ENCODE measurements at regions not wholly inside any gene's neighbourhood (a gene's known extent, or its start where the extent isn't known, plus 50 kb on each side); places are given as distances from the start of the nearest gene placed in this dataset.

DNA sequence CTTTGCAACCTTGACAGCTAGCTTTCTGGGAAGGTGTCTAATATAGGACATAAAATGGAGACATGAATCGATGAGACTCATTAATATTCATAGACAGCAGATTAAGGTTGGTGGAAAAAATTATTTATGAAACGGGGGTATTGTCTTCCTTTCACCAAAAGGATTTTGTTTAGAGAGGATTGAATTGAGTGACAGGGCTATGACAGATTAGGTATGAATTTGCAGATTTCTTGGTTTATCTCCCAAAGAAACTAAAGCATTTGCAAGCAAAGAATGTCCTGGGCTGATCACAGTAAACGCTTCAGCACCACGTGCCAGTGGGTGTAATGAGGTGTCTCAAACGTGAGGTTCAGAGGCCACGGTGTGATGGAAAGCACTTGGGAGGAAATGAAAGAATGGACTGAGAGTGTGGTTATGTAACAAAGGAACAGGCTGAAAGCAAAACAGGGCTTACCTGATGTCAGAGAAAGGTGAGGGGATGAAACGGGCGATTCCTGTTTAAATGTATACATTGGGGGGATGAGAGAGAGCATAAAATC is 329.2 kb upstream of the NPVF start:
- H3K27ac Mint-ChIP-seq: no peak overlapping the region
- ChIA-PET POLR2A (no interaction called here), CTCF (interaction anchor here (1.3 kb wide), 1 partner anchor 8 kb away, joined by 4 read pairs; no protein-coding TSS in a partner anchor)
- Histone ChIP-seq H3K27ac (ENCODE audit: low read depth in 1 of 2, low read length in 2 of 2) (no peak overlapping the region), H3K4me3 (ENCODE audit: low read length) (no peak overlapping the region), H3K9me3 (ENCODE audit: control insufficient read depth in 1 of 2, insufficient read depth in 1 of 2, low read length in 2 of 2) (no peaks in the 10 kb centered on the region), H3K4me1 (ENCODE audit: insufficient read depth, low read length) (no peaks in the 10 kb centered on the region), H3K36me3 (ENCODE audit: insufficient read depth, low read length) (no peaks in the 10 kb centered on the region), H3K27me3 (ENCODE audit: control insufficient read depth in 1 of 2, insufficient read depth in 2 of 2, low read length in 2 of 2) (peaks cover 0 to 2% of the 10 kb centered on the region in 2 experiments)
- TF ChIP-seq, protein P1, sequence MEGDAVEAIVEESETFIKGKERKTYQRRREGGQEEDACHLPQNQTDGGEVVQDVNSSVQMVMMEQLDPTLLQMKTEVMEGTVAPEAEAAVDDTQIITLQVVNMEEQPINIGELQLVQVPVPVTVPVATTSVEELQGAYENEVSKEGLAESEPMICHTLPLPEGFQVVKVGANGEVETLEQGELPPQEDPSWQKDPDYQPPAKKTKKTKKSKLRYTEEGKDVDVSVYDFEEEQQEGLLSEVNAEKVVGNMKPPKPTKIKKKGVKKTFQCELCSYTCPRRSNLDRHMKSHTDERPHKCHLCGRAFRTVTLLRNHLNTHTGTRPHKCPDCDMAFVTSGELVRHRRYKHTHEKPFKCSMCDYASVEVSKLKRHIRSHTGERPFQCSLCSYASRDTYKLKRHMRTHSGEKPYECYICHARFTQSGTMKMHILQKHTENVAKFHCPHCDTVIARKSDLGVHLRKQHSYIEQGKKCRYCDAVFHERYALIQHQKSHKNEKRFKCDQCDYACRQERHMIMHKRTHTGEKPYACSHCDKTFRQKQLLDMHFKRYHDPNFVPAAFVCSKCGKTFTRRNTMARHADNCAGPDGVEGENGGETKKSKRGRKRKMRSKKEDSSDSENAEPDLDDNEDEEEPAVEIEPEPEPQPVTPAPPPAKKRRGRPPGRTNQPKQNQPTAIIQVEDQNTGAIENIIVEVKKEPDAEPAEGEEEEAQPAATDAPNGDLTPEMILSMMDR (IDR thresholded peaks at IDR 0.05): no peak
- DNase-seq: peak in 1 of 14 experiments; percentile 7
- H3K36me3 Mint-ChIP-seq (ENCODE audit: low read depth): no peaks in the 10 kb centered on the region
- H3K4me1 Mint-ChIP-seq (ENCODE audit: low read depth): peaks cover 8% of the 10 kb centered on the region
- intact Hi-C loops (cut with DNase I, micrococcal nuclease): no loop called here
- no peak for ATAC-seq (ENCODE audit: poor library complexity)
- H3K27me3 Mint-ChIP-seq: peaks cover 4% of the 10 kb centered on the region
- H3K9me3 Mint-ChIP-seq: no peaks in the 10 kb centered on the region
- no peak overlapping the region for H3K4me3 Mint-ChIP-seq

DNA sequence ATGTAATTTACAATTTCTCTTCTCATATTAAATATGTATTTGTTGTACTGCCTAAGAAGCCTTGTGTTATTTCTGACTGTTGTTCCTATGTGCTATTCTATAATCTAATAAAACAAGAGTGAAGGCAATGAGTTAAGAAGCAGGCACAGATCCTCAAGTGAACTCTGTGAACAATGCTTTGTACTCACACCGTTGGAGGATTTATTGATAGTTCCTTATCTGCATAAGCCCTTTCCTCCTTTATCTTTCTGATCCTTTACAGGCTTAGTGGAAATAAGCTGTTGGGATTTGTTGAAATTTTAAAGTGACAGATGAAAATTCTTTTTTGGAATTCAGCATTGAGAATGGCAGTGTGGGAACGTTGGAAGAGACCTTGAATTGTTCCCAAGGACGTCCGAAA is 329.6 kb upstream of the NPVF start:
- Histone ChIP-seq H3K27me3 (ENCODE audit: control insufficient read depth in 1 of 2, insufficient read depth in 2 of 2, low read length in 2 of 2) (peaks cover 0 to 2% of the 10 kb centered on the region in 2 experiments), H3K36me3 (ENCODE audit: insufficient read depth, low read length) (no peaks in the 10 kb centered on the region), H3K4me1 (ENCODE audit: insufficient read depth, low read length) (no peaks in the 10 kb centered on the region), H3K27ac (ENCODE audit: low read depth in 1 of 2, low read length in 2 of 2) (no peak overlapping the region), H3K4me3 (ENCODE audit: low read length) (no peak overlapping the region), H3K9me3 (ENCODE audit: control insufficient read depth in 1 of 2, insufficient read depth in 1 of 2, low read length in 2 of 2) (no peaks in the 10 kb centered on the region)
- H3K4me1 Mint-ChIP-seq (ENCODE audit: low read depth): peaks cover 8% of the 10 kb centered on the region
- CTCF ChIA-PET: no interaction called here
- no peaks in the 10 kb centered on the region for H3K9me3 Mint-ChIP-seq
- POLR2A ChIA-PET: no interaction called here
- ATAC-seq (ENCODE audit: poor library complexity): no peak
- intact Hi-C loops (cut with DNase I, micrococcal nuclease): no loop called here
- no peaks in the 10 kb centered on the region for H3K36me3 Mint-ChIP-seq (ENCODE audit: low read depth)
- TF ChIP-seq, protein P1 (IDR thresholded peaks at IDR 0.05): no peak
- no peak overlapping the region for H3K27ac Mint-ChIP-seq
- no peak for DNase-seq
- H3K4me3 Mint-ChIP-seq: no peak overlapping the region
- no peaks in the 10 kb centered on the region for H3K27me3 Mint-ChIP-seq

DNA sequence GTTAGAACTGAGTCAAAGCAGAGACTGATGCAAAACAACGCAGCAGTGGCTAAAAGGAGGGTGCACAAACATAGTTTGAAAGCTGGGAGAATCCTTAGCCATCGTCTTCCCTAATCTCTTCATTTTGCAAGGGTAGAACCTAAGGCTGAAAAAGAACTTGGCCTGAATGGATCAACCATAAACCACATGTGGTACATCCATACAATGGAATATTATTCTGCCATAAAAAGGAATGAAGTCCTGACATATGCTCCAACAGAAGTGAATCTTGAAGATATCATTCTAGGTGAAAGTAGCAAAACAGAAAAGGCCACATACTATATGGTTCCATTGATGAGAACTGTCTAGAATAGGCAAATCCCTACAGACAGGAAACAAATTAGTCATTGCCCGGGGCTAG is 330.3 kb upstream of the NPVF start:
- TF ChIP-seq, protein P1 (IDR thresholded peaks at IDR 0.05): no peak
- no peak overlapping the region for H3K4me3 ChIP-seq (ENCODE audit: low read length)
- H3K9me3 Mint-ChIP-seq: no peaks in the 10 kb centered on the region
- ChIA-PET CTCF (no interaction called here), POLR2A (no interaction called here)
- H3K27me3 Mint-ChIP-seq: no peaks in the 10 kb centered on the region
- DNase-seq (no peak), ATAC-seq (ENCODE audit: poor library complexity) (no peak)
- no peak overlapping the region for H3K4me3 Mint-ChIP-seq
- peaks cover 8% of the 10 kb centered on the region for H3K4me1 Mint-ChIP-seq (ENCODE audit: low read depth)
- no peak overlapping the region for H3K27ac Mint-ChIP-seq
- H3K36me3 ChIP-seq (ENCODE audit: insufficient read depth, low read length): no peaks in the 10 kb centered on the region
- H3K36me3 Mint-ChIP-seq (ENCODE audit: low read depth): no peaks in the 10 kb centered on the region
- no peaks in the 10 kb centered on the region for H3K9me3 ChIP-seq (ENCODE audit: control insufficient read depth in 1 of 2, insufficient read depth in 1 of 2, low read length in 2 of 2)
- no peaks in the 10 kb centered on the region for H3K4me1 ChIP-seq (ENCODE audit: insufficient read depth, low read length)
- H3K27ac ChIP-seq (ENCODE audit: low read depth in 1 of 2, low read length in 2 of 2): no peak overlapping the region
- intact Hi-C loops (cut with DNase I, micrococcal nuclease): no loop called here
- H3K27me3 ChIP-seq (ENCODE audit: control insufficient read depth in 1 of 2, insufficient read depth in 2 of 2, low read length in 2 of 2): no peaks in the 10 kb centered on the region
